GM23248 (cell line): ENCODE measurements at regions not wholly inside any gene's neighbourhood (a gene's known extent, or its start where the extent isn't known, plus 50 kb on each side); places are given as distances from the start of the nearest gene placed in this dataset.
A peak's percentile ranks its signal among the peaks of the same experiment; 100 is the strongest.

Experiments used
- DNase-seq: peaks from one replicate; pipeline ENCODE4 v3.0.0-alpha.2; 2015
- H2AFZ ChIP-seq: fragments of 200-600 bp; sonication (generic); 2 replicates; pipeline ENCODE4 v1.6.1; 2016; ENCODE audit warnings: antibody characterized with exemption
- H3F3A ChIP-seq: fragments of 200-600 bp; sonication (generic); 2 replicates; pipeline ENCODE4 v1.6.1; 2016; ENCODE audit warnings: mild to moderate bottlenecking, antibody characterized with exemption, mixed run types; ENCODE audit not compliant: insufficient read depth
- H3K27ac ChIP-seq: fragments of 200-600 bp; sonication (generic); 2 replicates; pipeline ENCODE4 v1.5.1; 2016; ENCODE audit warnings: mild to moderate bottlenecking
- H3K27me3 ChIP-seq: fragments of 200-600 bp; sonication (generic); replicated peaks from 2 replicates; pipeline ENCODE4 v1.6.1; 2016; ENCODE audit warnings: mild to moderate bottlenecking; ENCODE audit not compliant: insufficient read depth
- H3K36me3 ChIP-seq: fragments of 200-600 bp; sonication (generic); 2 replicates; pipeline ENCODE4 v1.6.1; 2016; ENCODE audit warnings: low read depth, mild to moderate bottlenecking
- H3K4me1 ChIP-seq: fragments of 200-600 bp; sonication (generic); 2 replicates; pipeline ENCODE4 v1.6.1; 2016; ENCODE audit warnings: mild to moderate bottlenecking; ENCODE audit not compliant: insufficient read depth
- H3K4me2 ChIP-seq: fragments of 200-600 bp; sonication (generic); one replicate; pipeline ENCODE4 v1.6.1; 2016; ENCODE audit warnings: mild to moderate bottlenecking; ENCODE audit not compliant: unreplicated experiment
- H3K4me3 ChIP-seq: fragments of 200-600 bp; sonication (generic); 2 replicates; pipeline ENCODE4 v1.5.1; 2016; ENCODE audit warnings: mild to moderate bottlenecking
- H3K79me2 ChIP-seq: fragments of 200-600 bp; sonication (generic); 2 replicates; pipeline ENCODE4 v1.6.1; 2016; ENCODE audit warnings: mild to moderate bottlenecking; ENCODE audit not compliant: insufficient read depth
- H3K9ac ChIP-seq: fragments of 200-600 bp; sonication (generic); 2 replicates; pipeline ENCODE4 v1.6.1; 2016; ENCODE audit warnings: mild to moderate bottlenecking
- H3K9me2 ChIP-seq: fragments of 200-600 bp; sonication (generic); 2 replicates; pipeline ENCODE4 v1.6.1; 2016; ENCODE audit warnings: mixed run types, mild to moderate bottlenecking, moderate library complexity; ENCODE audit not compliant: insufficient read depth
- H3K9me3 ChIP-seq: fragments of 200-600 bp; sonication (generic); one replicate; pipeline ENCODE4 v1.6.1; 2017; ENCODE audit warnings: low read depth
- H4K20me1 ChIP-seq: fragments of 200-600 bp; sonication (generic); 2 replicates; pipeline ENCODE4 v1.6.0; 2016; ENCODE audit not compliant: insufficient read depth
- EZH2 ChIP-seq: fragments of 200-600 bp; sonication (generic); IDR thresholded peaks from 2 replicates; pipeline ENCODE4 v1.6.1; 2018; ENCODE audit warnings: antibody characterized with exemption, mild to moderate bottlenecking; ENCODE audit not compliant: insufficient read depth, poor library complexity, severe bottlenecking
- EZH2phosphoT487 ChIP-seq: fragments of 200-600 bp; sonication (generic); IDR thresholded peaks from 2 replicates; pipeline ENCODE4 v1.6.1; 2018; ENCODE audit warnings: antibody characterized with exemption, moderate library complexity, mild to moderate bottlenecking, low read depth; ENCODE audit not compliant: insufficient read depth
- WGBS, 2 experiments: methylation state at CpG; one replicate each; pipeline ENCODE4 v1.1.6; 2015 to 2017; ENCODE audit warnings: low lambda C conversion rate in 2 of 2, low coverage in 1 of 2; ENCODE audit errors: missing lambda C conversion rate in 2 of 2; 5-methylcytosine and 5-hydroxymethylcytosine counted together
- in situ Hi-C: fragments of 300-500 bp; cut with MboI; formaldehyde crosslinking; loops from 2 replicates; pipeline ENCODE4 v1.15.0; 2020

DNA sequence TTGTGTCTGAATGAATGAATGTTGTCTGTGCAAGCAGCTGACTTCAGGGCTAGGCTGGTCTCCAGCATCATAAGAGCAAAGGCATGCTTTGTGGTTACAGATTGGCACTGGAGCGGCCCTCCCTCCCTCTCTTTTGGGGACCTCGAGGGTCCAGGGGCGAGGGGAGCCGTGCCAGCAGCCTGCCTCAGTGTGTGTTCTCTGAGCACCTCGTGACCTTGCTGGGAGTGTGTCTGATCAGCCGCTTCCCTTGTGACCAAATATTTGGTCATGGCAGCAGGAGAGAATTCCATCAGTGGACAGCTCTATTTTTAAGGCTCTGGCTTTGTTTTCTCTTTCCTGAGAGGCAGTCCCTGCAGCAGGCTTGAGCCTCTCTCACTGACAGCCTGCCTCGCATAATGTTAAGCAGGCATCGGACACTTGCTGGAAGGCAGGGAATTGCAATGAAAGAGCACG lies 329.7 kb downstream of the UQCRFS1 start:
- Histone ChIP-seq H3K9ac (no peak overlapping the region), H3K27ac (no peak overlapping the region), H3K4me3 (peak overlapping the region; percentile 33), H4K20me1 (no peaks in the 10 kb centered on the region), H3K9me2 (no peaks in the 10 kb centered on the region), H3K27me3 (peaks cover 11% of the 10 kb centered on the region; the same call in 1 of the 2 replicates), H2AFZ (peak overlapping the region; percentile 59), H3K9me3 (no peaks in the 10 kb centered on the region), H3K79me2 (no peaks in the 10 kb centered on the region), H3F3A (0 out of 2 replicates have a peak, but pooled peaks cover 8% of the 10 kb centered on the region), H3K4me1 (peaks cover 10% of the 10 kb centered on the region), H3K36me3 (no peaks in the 10 kb centered on the region), H3K4me2 (peak overlapping the region; percentile 45)
- DNase-seq: peak; percentile 65
- TF ChIP-seq EZH2 (no peak), EZH2phosphoT487 (no peak)
- WGBS, 2 experiments: 1 to 3% methylated on average over 9 of the region's 9 CpGs
- in situ Hi-C loops: no loop called here

DNA sequence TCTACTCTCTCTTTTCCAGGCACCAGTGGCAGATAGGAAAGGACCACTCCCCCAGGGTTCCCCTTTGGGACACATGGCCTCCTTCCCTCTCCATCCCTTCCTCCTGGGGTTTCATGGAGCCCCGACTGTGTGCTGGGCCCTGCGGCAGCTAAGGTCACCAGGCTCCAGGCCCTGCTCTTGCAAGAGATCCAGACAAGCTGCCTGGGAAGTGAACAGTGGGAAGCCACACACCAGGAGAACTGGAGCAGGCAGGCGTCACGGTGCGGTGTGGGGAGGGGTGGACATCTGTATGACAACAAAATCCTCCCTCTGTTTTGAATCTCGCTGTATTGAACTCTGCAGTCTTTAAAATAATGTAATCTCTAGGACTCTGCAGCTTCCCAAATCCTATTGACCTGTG lies 330.1 kb downstream of the UQCRFS1 start:
- in situ Hi-C loops: no loop called here
- Histone ChIP-seq H3K27ac (no peak overlapping the region), H4K20me1 (no peaks in the 10 kb centered on the region), H3K4me2 (peak overlapping the region; percentile 45), H3K4me1 (peaks cover 10% of the 10 kb centered on the region), H3K9ac (no peak overlapping the region), H3K79me2 (no peaks in the 10 kb centered on the region), H2AFZ (peak overlapping the region; percentile 59), H3F3A (0 out of 2 replicates have a peak, but pooled peaks cover 8% of the 10 kb centered on the region), H3K27me3 (peaks cover 9% of the 10 kb centered on the region; the same call in 1 of the 2 replicates), H3K4me3 (peak overlapping the region; percentile 33; the same call in 1 of the 2 replicates), H3K9me3 (no peaks in the 10 kb centered on the region), H3K9me2 (no peaks in the 10 kb centered on the region), H3K36me3 (no peaks in the 10 kb centered on the region)
- DNase-seq: no peak
- WGBS, 2 experiments: 6 to 10% methylated on average over 6 of the region's 6 CpGs
- TF ChIP-seq EZH2 (no peak), EZH2phosphoT487 (no peak)

DNA sequence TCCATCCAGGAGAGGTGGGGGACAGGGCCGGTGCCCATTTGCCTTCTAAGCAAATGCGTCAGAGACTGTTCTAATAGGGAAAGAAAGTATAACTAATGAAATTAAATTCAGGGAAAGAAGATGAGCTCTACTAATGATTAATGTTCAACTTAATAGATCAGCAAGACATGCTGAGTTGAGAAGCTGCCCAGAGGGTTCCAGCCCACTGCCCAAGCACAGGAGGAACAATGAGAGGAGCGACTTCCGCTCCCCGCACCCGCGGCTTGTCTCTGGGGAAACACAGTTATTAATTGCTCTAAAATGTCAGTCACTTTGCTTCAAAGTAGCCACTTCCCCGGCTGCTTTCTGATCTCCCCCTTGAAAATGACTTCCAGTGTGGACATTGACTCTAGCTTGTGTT lies 331.3 kb downstream of the UQCRFS1 start:
- H3K4me2 ChIP-seq: no peak overlapping the region
- no peak overlapping the region for H3K27ac ChIP-seq
- H3K27me3 ChIP-seq: no peaks in the 10 kb centered on the region
- no peaks in the 10 kb centered on the region for H4K20me1 ChIP-seq
- DNase-seq: no peak
- H3K9me3 ChIP-seq: no peaks in the 10 kb centered on the region
- H2AFZ ChIP-seq: no peak overlapping the region
- 72 to 80% methylated on average over 8 of the region's 8 CpGs for WGBS, 2 experiments
- peaks cover 10% of the 10 kb centered on the region for H3K4me1 ChIP-seq
- TF ChIP-seq EZH2 (no peak), EZH2phosphoT487 (no peak)
- 0 out of 2 replicates have a peak, but pooled peaks cover 8% of the 10 kb centered on the region for H3F3A ChIP-seq
- H3K79me2 ChIP-seq: no peaks in the 10 kb centered on the region
- H3K9me2 ChIP-seq: no peaks in the 10 kb centered on the region
- no peaks in the 10 kb centered on the region for H3K36me3 ChIP-seq
- no peak overlapping the region for H3K9ac ChIP-seq
- in situ Hi-C loops: no loop called here
- H3K4me3 ChIP-seq: no peak overlapping the region

DNA sequence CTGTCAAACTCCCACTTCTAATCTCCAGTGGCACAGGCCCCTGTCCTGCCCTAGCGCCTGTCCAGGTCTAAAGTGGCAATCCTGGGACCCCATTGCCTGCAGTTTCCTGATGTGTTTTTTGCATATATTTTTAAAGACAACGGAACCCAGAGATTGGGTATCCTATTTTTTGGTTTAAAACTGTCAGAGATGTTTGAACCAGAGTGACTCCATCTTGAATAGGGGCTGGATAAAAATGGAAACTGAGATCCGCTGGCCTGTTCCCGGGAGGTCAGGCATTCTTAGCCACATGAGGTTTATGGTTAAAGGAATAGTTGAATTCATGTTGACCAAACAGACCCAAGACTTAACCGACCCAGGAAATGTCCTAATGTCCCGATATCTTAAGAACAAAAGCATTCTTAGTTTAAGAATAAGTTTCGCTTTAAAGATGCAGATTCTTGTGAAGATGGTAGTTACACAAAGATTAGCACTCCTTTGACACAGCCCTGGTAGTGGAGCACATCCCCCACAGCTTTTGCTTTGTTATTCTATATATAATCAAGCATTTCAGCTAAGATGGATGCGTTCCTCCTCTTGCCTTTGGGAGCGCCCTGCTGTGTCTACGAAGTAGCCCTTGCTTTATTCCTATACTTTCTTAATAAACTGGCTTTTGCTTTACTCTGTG lies 332.1 kb downstream of the UQCRFS1 start:
- Histone ChIP-seq H3K36me3 (no peaks in the 10 kb centered on the region), H2AFZ (no peak overlapping the region), H3K9me2 (no peaks in the 10 kb centered on the region), H3K4me3 (no peak overlapping the region), H3K27ac (no peak overlapping the region), H3K4me2 (no peak overlapping the region), H3K79me2 (no peaks in the 10 kb centered on the region), H3F3A (0 out of 2 replicates have a peak, but pooled peaks cover 8% of the 10 kb centered on the region), H3K9ac (no peak overlapping the region), H4K20me1 (no peaks in the 10 kb centered on the region), H3K9me3 (no peaks in the 10 kb centered on the region), H3K27me3 (no peaks in the 10 kb centered on the region), H3K4me1 (peaks cover 10% of the 10 kb centered on the region)
- DNase-seq: no peak
- WGBS, 2 experiments: 63 to 65% methylated on average over 10 of the region's 10 CpGs
- in situ Hi-C loops: no loop called here
- TF ChIP-seq EZH2phosphoT487: no peak
- TF ChIP-seq EZH2: no peak
